ENCODE measurements at regions not wholly inside any gene's neighbourhood (a gene's known extent, or its start where the extent isn't known, plus 50 kb on each side); places are given as distances from the start of the nearest gene placed in this dataset.

DNA sequence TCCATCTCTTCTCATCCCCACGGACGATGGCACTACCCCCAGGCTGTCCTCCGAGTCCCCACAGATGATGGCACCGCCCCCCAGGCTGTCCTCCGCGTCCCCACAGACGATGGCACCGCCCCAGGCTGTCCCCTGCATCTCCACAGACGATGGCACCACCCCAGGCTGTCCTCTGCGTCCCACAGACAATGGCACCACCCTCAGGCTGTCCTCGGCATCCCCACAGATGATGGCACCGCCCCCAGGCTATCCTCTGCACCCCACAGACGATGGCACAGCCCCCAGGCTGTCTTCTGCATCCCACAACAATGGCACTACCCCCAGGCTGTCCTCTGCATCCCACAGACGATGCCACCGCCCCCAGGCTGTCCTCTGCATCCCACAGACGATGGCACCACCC lies 57.4 kb upstream of the PTCH1 start:
- TF ChIP-seq TAF1 (IDR thresholded peaks at IDR 0.05; ENCODE audit: borderline replicate concordance, insufficient read depth, low read length) (no peak), POLR2AphosphoS5 (IDR thresholded peaks at IDR 0.05; ENCODE audit: low read depth, low read length) (no peak), SIN3A (IDR thresholded peaks at IDR 0.05; ENCODE audit: borderline replicate concordance, insufficient read depth, low read length) (no peak), FOXP2 (optimal IDR thresholded peaks at IDR 0.05; ENCODE audit: borderline replicate concordance, extremely low read depth, extremely low read length, insufficient read depth) (no peak)
- TF ChIP-seq, protein P1, sequence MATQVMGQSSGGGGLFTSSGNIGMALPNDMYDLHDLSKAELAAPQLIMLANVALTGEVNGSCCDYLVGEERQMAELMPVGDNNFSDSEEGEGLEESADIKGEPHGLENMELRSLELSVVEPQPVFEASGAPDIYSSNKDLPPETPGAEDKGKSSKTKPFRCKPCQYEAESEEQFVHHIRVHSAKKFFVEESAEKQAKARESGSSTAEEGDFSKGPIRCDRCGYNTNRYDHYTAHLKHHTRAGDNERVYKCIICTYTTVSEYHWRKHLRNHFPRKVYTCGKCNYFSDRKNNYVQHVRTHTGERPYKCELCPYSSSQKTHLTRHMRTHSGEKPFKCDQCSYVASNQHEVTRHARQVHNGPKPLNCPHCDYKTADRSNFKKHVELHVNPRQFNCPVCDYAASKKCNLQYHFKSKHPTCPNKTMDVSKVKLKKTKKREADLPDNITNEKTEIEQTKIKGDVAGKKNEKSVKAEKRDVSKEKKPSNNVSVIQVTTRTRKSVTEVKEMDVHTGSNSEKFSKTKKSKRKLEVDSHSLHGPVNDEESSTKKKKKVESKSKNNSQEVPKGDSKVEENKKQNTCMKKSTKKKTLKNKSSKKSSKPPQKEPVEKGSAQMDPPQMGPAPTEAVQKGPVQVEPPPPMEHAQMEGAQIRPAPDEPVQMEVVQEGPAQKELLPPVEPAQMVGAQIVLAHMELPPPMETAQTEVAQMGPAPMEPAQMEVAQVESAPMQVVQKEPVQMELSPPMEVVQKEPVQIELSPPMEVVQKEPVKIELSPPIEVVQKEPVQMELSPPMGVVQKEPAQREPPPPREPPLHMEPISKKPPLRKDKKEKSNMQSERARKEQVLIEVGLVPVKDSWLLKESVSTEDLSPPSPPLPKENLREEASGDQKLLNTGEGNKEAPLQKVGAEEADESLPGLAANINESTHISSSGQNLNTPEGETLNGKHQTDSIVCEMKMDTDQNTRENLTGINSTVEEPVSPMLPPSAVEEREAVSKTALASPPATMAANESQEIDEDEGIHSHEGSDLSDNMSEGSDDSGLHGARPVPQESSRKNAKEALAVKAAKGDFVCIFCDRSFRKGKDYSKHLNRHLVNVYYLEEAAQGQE (IDR thresholded peaks at IDR 0.05; ENCODE audit: insufficient read depth in 1 of 2, low read depth in 2 of 2, low read length in 2 of 2) = no peak

DNA sequence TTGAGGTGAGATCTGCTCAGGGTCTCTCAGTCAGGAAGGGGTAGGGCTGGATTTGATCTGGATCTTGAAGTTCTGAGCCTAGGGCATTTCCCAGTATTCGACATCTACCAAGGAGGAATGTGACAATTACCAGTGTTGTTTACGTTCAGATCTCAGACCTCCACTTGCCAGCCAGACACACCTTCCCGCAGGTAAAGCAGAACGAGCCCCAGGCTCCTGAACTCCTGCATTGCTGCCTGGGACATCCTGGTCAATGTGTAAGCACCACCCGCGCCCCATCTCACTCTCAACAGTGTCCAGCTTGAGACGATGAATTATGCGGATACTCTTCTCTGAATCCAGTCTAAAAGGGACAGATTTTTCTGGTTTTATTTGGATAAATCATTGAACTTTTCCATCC lies 56.7 kb upstream of the PTCH1 start:
- TF ChIP-seq FOXP2 (optimal IDR thresholded peaks at IDR 0.05; ENCODE audit: borderline replicate concordance, extremely low read depth, extremely low read length, insufficient read depth) = no peak
- TF ChIP-seq, protein P1 (IDR thresholded peaks at IDR 0.05; ENCODE audit: insufficient read depth in 1 of 2, low read depth in 2 of 2, low read length in 2 of 2) = no peak
- TF ChIP-seq POLR2AphosphoS5 (IDR thresholded peaks at IDR 0.05; ENCODE audit: low read depth, low read length) = no peak
- no peak for TF ChIP-seq SIN3A (IDR thresholded peaks at IDR 0.05; ENCODE audit: borderline replicate concordance, insufficient read depth, low read length)
- TF ChIP-seq TAF1 (IDR thresholded peaks at IDR 0.05; ENCODE audit: borderline replicate concordance, insufficient read depth, low read length) = no peak

DNA sequence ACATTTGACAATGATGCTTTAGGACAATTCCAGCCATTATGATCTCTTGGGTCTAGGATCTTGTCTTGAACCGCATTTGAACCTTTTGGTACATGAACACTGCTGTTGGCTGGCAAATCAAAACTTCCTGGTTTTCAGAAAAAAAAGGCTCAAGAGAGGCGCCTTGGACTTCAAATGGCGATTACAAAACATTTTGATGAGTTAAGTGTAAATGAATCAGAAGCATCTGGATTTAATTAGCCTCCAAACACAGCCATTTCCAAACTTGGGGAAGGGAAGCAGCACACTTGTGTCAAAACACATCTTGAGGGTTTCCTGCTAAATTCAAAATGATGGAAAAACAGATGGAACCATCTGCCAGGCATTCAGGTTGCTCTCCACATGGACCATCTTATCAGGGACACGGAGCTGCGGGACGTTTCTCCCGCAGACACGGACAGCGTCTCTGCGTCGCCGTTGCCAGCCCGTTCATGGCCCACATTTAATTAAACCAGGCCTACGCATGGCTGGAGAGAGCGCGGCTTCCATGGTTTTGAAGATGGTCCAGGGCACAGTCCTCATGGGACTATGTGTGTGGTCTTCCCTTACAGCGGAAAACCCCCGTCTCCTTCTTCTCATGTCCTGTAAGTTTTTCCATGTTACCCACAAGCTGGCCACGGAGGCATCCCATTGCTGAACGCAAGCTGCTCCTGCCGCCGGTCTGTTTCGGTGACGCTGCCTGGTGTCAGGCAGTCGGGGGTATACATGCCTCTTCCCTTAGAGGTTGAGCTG lies 55.8 kb upstream of the PTCH1 start:
- no peak for TF ChIP-seq SIN3A (IDR thresholded peaks at IDR 0.05; ENCODE audit: borderline replicate concordance, insufficient read depth, low read length)
- no peak for TF ChIP-seq FOXP2 (optimal IDR thresholded peaks at IDR 0.05; ENCODE audit: borderline replicate concordance, extremely low read depth, extremely low read length, insufficient read depth)
- TF ChIP-seq POLR2AphosphoS5 (IDR thresholded peaks at IDR 0.05; ENCODE audit: low read depth, low read length) = no peak
- TF ChIP-seq, protein P1 (IDR thresholded peaks at IDR 0.05; ENCODE audit: insufficient read depth in 1 of 2, low read depth in 2 of 2, low read length in 2 of 2) = no peak
- TF ChIP-seq TAF1 (IDR thresholded peaks at IDR 0.05; ENCODE audit: borderline replicate concordance, insufficient read depth, low read length) = no peak

DNA sequence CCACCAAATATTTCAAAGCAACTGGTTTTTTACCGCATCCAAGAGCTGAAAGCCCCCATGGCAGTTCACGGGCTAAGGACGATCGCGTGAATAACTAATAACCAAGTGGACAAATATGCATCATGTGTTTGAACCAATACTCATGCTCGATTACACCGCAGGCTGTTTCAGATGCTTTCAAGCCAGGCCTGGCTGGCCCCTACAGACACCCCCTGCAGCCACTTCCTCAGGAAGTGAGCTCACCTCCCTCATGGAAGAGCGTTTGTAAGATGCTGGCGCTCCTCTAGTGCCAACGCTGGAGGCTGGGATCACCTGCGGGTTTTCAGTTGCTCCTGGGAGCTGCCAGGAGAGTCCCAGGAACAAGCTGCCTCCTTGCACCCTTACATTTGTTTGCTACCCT lies 53.9 kb upstream of the PTCH1 start:
- TF ChIP-seq, protein P1 (IDR thresholded peaks at IDR 0.05; ENCODE audit: insufficient read depth in 1 of 2, low read depth in 2 of 2, low read length in 2 of 2) = no peak
- TF ChIP-seq FOXP2 (optimal IDR thresholded peaks at IDR 0.05; ENCODE audit: borderline replicate concordance, extremely low read depth, extremely low read length, insufficient read depth) = no peak
- no peak for TF ChIP-seq SIN3A (IDR thresholded peaks at IDR 0.05; ENCODE audit: borderline replicate concordance, insufficient read depth, low read length)
- no peak for TF ChIP-seq POLR2AphosphoS5 (IDR thresholded peaks at IDR 0.05; ENCODE audit: low read depth, low read length)
- TF ChIP-seq TAF1 (IDR thresholded peaks at IDR 0.05; ENCODE audit: borderline replicate concordance, insufficient read depth, low read length) = no peak

Measured in PFSK-1 (cell line).